Right lobe of liver (tissue), 6 donors: ENCODE measurements at regions not wholly inside any gene's neighbourhood (a gene's known extent, or its start where the extent isn't known, plus 50 kb on each side); places are given as distances from the start of the nearest gene placed in this dataset.

Source experiments
- ATAC-seq, 4 donors: fragments of 200-7000 bp; cut with Tn5 transposase; one replicate each; pipeline ENCODE4 v1.9.1; 2020; ENCODE audit warnings: mild to moderate bottlenecking in 4 of 4, moderate library complexity in 4 of 4
- DNase-seq, 3 donors: peaks; one replicate each; pipeline ENCODE4 v3.0.0-alpha.2; 2020
- H3K27ac ChIP-seq, 3 donors: fragments of 200-600 bp; one replicate each; pipeline ENCODE4 v1.8.0; 2022
- H3K27me3 ChIP-seq, 2 donors: fragments of 200-600 bp; one replicate each; pipeline ENCODE4 v1.8.0; 2022
- H3K36me3 ChIP-seq, 4 donors: fragments of 200-600 bp; sonication (generic) in 1 of 4; one replicate each; pipeline versions ENCODE4 v1.5.1 to v1.8.0; 2017 to 2022; ENCODE audit warnings: control low read depth in 1 of 4
- H3K4me1 ChIP-seq, 4 donors: fragments of 200-600 bp; sonication (generic) in 1 of 4; one replicate each; pipeline versions ENCODE4 v1.5.1 to v1.8.0; 2017 to 2022; ENCODE audit warnings: control low read depth in 1 of 4
- H3K4me3 ChIP-seq, 3 donors: fragments of 200-600 bp; one replicate each; pipeline ENCODE4 v1.8.0; 2022
- H3K9me3 ChIP-seq, 4 donors: fragments of 200-600 bp; sonication (generic) in 1 of 4; one replicate each; pipeline versions ENCODE4 v1.5.1 to v1.8.0; 2017 to 2022; ENCODE audit warnings: control low read depth in 1 of 4
- POLR2A ChIP-seq: fragments of 450-650 bp; IDR thresholded peaks from one replicate; pipeline ENCODE4 v1.6.1; 2017; ENCODE audit warnings: antibody characterized with exemption, mild to moderate bottlenecking
- WGBS: methylation state at CpG from one replicate; pipeline ENCODE4 v1.1.6; 2018; ENCODE audit warnings: low coverage, low lambda C conversion rate; ENCODE audit not compliant: insufficient coverage; ENCODE audit errors: missing lambda C conversion rate; 5-methylcytosine and 5-hydroxymethylcytosine counted together
- intact Hi-C, 2 donors: fragments of 100-400 bp; cut with DNase I; formaldehyde crosslinking; loops; one replicate each; pipeline versions ENCODE4 v1.11.2 to v1.14.1; 2022
- small RNA-seq, 2 experiments: library from RNA; depleted of rRNA; stranded (forward); fragments of <200 nt; gene quantifications; one replicate each; pipeline ENCODE3, GENCODE V24; 2016
- TF ChIP-seq, protein P1 (sequence below), 4 donors: fragments of 200-600 bp in 3 of 4; fragments of 450-650 bp in 1 of 4; IDR thresholded peaks; one replicate each; pipeline versions ENCODE4 v1.5.1 to v1.8.0; 2016 to 2022; ENCODE audit warnings: antibody characterized with exemption in 4 of 4, mild to moderate bottlenecking in 2 of 4
- donor health status: DM: no; HTN: yes; CAD: no.
- donor health status: DM: no; HTN: no; CAD: no.
- donor health status: DM: no; HTN: no; CAD: no.
- donor health status: DM: no; HTN: yes; CAD: no.
- donor health status: DM: no; HTN: yes; CAD: no.

- no peak for ATAC-seq
- no peak for DNase-seq
- Histone ChIP-seq H3K4me3 (no peak overlapping the region), H3K36me3 (no peaks in the 10 kb centered on the region), H3K27me3 (no peaks in the 10 kb centered on the region), H3K27ac (no peak overlapping the region), H3K9me3 (no peaks in the 10 kb centered on the region), H3K4me1 (no peaks in the 10 kb centered on the region)
- no peak for TF ChIP-seq POLR2A
- TF ChIP-seq, protein P1, sequence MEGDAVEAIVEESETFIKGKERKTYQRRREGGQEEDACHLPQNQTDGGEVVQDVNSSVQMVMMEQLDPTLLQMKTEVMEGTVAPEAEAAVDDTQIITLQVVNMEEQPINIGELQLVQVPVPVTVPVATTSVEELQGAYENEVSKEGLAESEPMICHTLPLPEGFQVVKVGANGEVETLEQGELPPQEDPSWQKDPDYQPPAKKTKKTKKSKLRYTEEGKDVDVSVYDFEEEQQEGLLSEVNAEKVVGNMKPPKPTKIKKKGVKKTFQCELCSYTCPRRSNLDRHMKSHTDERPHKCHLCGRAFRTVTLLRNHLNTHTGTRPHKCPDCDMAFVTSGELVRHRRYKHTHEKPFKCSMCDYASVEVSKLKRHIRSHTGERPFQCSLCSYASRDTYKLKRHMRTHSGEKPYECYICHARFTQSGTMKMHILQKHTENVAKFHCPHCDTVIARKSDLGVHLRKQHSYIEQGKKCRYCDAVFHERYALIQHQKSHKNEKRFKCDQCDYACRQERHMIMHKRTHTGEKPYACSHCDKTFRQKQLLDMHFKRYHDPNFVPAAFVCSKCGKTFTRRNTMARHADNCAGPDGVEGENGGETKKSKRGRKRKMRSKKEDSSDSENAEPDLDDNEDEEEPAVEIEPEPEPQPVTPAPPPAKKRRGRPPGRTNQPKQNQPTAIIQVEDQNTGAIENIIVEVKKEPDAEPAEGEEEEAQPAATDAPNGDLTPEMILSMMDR (IDR thresholded peaks at IDR 0.05), result no peak
- 92% methylated on average over 2 of the region's 3 CpGs for WGBS
- intact Hi-C loops, result no loop called here
Observed at GRCh38 chr11:122170815-122171475, 54.9 kb upstream of the BLID start.

DNA sequence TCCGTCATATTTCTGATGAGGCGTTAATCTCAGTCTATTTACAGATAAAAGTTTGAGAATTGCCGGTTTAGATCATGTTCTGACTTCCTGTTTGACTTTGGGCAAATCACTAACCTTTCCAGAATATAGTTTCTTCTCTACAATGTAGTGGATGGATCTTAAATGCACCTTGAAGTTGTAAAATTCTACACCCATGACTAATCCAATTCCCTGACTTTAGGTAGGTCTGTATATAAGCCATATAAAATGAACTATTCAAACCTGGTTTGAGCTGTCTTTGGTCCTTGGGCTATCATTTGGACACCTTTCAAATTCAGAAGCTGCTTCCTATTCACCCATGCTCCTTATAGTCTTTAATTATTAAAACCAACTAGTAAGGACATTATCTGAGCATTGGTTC is 52.2 kb upstream of the BLID start:
- H3K36me3 ChIP-seq, result no peaks in the 10 kb centered on the region
- no peaks in the 10 kb centered on the region for H3K27me3 ChIP-seq
- no peaks in the 10 kb centered on the region for H3K4me1 ChIP-seq
- H3K27ac ChIP-seq, result no peak overlapping the region
- DNase-seq, result no peak
- TF ChIP-seq, protein P1 (IDR thresholded peaks at IDR 0.05), result no peak
- TF ChIP-seq POLR2A, result no peak
- no peak overlapping the region for H3K4me3 ChIP-seq
- intact Hi-C loops, result no loop called here
- WGBS, result 69% methylated on average over 3 of the region's 3 CpGs
- no peaks in the 10 kb centered on the region for H3K9me3 ChIP-seq
- ATAC-seq, result no peak

DNA sequence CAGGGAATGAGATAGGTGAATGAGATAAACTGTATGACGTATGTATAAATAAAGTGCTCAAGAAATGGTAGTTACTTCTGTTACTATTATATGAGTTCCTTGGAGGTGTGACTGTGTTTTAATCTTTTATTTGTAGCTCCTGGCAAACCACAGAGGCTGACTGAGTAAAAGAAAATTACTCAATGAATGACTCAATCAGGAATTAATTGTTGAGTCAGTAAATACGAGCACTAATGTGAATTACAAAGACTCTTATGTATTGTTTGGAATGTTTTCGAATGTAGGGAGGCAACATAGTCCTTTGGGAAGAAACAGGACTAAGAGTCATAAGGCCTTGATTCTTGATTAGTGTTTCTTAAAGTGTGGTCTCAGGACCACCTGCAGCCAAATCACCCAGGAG is 51.1 kb upstream of the BLID start:
- intact Hi-C loops, result no loop called here
- H3K27ac ChIP-seq, result no peak overlapping the region
- no peak overlapping the region for H3K4me3 ChIP-seq
- WGBS, result 72% methylated on average over 3 of the region's 3 CpGs
- no peaks in the 10 kb centered on the region for H3K27me3 ChIP-seq
- H3K36me3 ChIP-seq, result no peaks in the 10 kb centered on the region
- no peaks in the 10 kb centered on the region for H3K4me1 ChIP-seq
- DNase-seq, result no peak
- TF ChIP-seq POLR2A, result no peak
- TF ChIP-seq, protein P1 (IDR thresholded peaks at IDR 0.05), result no peak
- no peaks in the 10 kb centered on the region for H3K9me3 ChIP-seq
- ATAC-seq, result no peak

DNA sequence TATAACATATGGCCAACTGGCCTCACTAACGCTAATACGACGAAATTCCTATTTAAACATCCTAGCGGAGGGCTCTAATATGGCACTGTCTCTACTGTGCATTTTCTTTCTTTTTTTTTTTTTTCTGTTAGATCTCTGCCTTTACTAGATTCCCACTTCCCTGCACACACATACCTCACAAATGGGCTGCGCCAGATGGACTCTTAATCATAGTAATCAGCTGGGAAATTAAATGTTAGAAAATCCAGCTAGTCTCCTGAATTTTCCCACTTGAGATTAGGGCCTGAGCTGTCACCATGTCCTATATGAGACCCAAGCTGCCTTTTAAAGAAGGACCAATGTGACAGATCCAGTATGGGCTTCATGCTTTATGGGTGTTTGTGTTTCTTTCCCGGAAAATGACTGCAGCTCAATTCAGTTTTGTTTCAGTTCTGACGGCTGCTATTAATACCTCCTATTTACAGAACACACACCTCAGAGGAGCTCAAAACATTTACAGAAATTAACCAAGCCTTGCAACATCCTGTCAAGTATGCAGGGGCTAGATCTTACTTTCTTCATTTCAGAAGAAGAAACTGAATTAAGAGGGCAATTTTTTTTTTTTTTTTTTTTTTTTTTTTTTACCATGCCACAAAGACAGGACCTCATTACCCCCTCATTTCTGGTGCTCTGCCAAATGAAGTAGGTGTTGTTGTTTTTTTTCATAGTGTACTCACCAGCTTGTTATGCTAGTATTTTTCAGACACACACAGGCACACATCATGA is 49.8 kb upstream of the BLID start:
- Histone ChIP-seq H3K36me3 (no peaks in the 10 kb centered on the region), H3K9me3 (no peaks in the 10 kb centered on the region), H3K4me1 (no peaks in the 10 kb centered on the region), H3K27me3 (no peaks in the 10 kb centered on the region), H3K27ac (no peak overlapping the region), H3K4me3 (no peak overlapping the region)
- no peak for ATAC-seq
- TF ChIP-seq, protein P1 (IDR thresholded peaks at IDR 0.05), result no peak
- no peak for TF ChIP-seq POLR2A
- intact Hi-C loops, result no loop called here
- DNase-seq, result no peak
- 81% methylated on average over 7 of the region's 7 CpGs for WGBS

Small RNA genes lying in the stretch of these regions (small RNA-seq; reads per million reads assigned to genes)
- gene RNU4ATAC10P (0 reads per million in 2 experiments), gene RNU4ATAC5P (0 reads per million in 2 experiments), gene RNU6-592P (0 reads per million in 2 experiments)
